DND-41 (cell line): ENCODE measurements at regions not wholly inside any gene's neighbourhood (a gene's known extent, or its start where the extent isn't known, plus 50 kb on each side); places are given as distances from the start of the nearest gene placed in this dataset.

Experiments used
- ATAC-seq: fragments of 200-7000 bp; cut with Tn5 transposase; 3 replicates; pipeline ENCODE4 v1.9.1; 2021; ENCODE audit warnings: low read depth; ENCODE audit not compliant: insufficient read depth
- DNase-seq: peaks from one replicate; pipeline ENCODE4 v3.0.0-alpha.2; 2020
- H2AFZ ChIP-seq: 2 replicates; pipeline ENCODE4 v1.6.0; 2012; ENCODE audit warnings: low read depth, low read length
- H3K27ac ChIP-seq: 2 replicates; pipeline ENCODE4 v1.5.1; 2012; ENCODE audit warnings: low read length, inconsistent platforms
- H3K27me3 ChIP-seq: fragments of 200-600 bp; sonication (generic); 2 replicates; pipeline ENCODE4 v1.6.0; 2012; ENCODE audit warnings: low read length, mild to moderate bottlenecking, inconsistent platforms; ENCODE audit not compliant: insufficient read depth, poor library complexity
- H3K36me3 ChIP-seq: 2 replicates; pipeline ENCODE4 v1.5.1; 2012; ENCODE audit warnings: low read length, inconsistent platforms; ENCODE audit not compliant: insufficient read depth
- H3K4me1 ChIP-seq: 2 replicates; pipeline ENCODE4 v1.5.1; 2012; ENCODE audit warnings: mild to moderate bottlenecking, low read length; ENCODE audit not compliant: insufficient read depth
- H3K4me2 ChIP-seq: 2 replicates; pipeline ENCODE4 v1.6.0; 2012; ENCODE audit warnings: mild to moderate bottlenecking, moderate library complexity, low read length, inconsistent platforms; ENCODE audit not compliant: insufficient read depth
- H3K4me3 ChIP-seq, 2 experiments: fragments of 200-600 bp in 1 of 2; shearing (Covaris generic) in 1 of 2; 2 replicates each; pipeline ENCODE4 v1.5.1; 2012 to 2016; ENCODE audit warnings: inconsistent platforms in 2 of 2, low read length in 2 of 2, mild to moderate bottlenecking in 2 of 2, low read depth in 1 of 2, moderate library complexity in 1 of 2
- H3K79me2 ChIP-seq: 2 replicates; pipeline ENCODE4 v1.6.0; 2012; ENCODE audit warnings: low read length, inconsistent platforms; ENCODE audit not compliant: insufficient read depth
- H3K9ac ChIP-seq: 2 replicates; pipeline ENCODE4 v1.6.0; 2012; ENCODE audit warnings: low read depth, mild to moderate bottlenecking, inconsistent platforms, low read length, moderate library complexity
- H3K9me3 ChIP-seq: 2 replicates; pipeline ENCODE4 v1.5.1; 2012; ENCODE audit warnings: low read length, moderate library complexity, mild to moderate bottlenecking, inconsistent platforms; ENCODE audit not compliant: insufficient read depth, severe bottlenecking
- H4K20me1 ChIP-seq: 2 replicates; pipeline ENCODE4 v1.6.0; 2012; ENCODE audit warnings: low read length; ENCODE audit not compliant: insufficient read depth
- CTCF ChIP-seq: IDR thresholded peaks from 2 replicates; pipeline ENCODE4 v1.5.1; 2012; ENCODE audit warnings: borderline replicate concordance, low read length, moderate library complexity, mild to moderate bottlenecking; ENCODE audit not compliant: poor library complexity, severe bottlenecking; ENCODE audit errors: extremely low read depth
- EZH2 ChIP-seq: IDR thresholded peaks from 3 replicates; pipeline ENCODE4 v1.6.1; 2012; ENCODE audit warnings: borderline replicate concordance, low read depth, mild to moderate bottlenecking, moderate library complexity, low read length, inconsistent platforms; ENCODE audit not compliant: severe bottlenecking

GRCh38 chr18:53715243-53715853 lies 509.1 kb downstream of the MBD2 start:
- Histone ChIP-seq H3K9me3 (no peaks in the 10 kb centered on the region), H3K79me2 (no peaks in the 10 kb centered on the region), H3K36me3 (no peaks in the 10 kb centered on the region), H3K27ac (no peak overlapping the region), H4K20me1 (no peaks in the 10 kb centered on the region), H3K9ac (no peak overlapping the region), H3K27me3 (no peaks in the 10 kb centered on the region), H2AFZ (no peak overlapping the region), H3K4me3 (no peak overlapping the region), H3K4me2 (no peak overlapping the region), H3K4me1 (no peaks in the 10 kb centered on the region)
- TF ChIP-seq CTCF, result no peak
- TF ChIP-seq EZH2, result no peak
- no peak for DNase-seq
- ATAC-seq, result no peak

DNA sequence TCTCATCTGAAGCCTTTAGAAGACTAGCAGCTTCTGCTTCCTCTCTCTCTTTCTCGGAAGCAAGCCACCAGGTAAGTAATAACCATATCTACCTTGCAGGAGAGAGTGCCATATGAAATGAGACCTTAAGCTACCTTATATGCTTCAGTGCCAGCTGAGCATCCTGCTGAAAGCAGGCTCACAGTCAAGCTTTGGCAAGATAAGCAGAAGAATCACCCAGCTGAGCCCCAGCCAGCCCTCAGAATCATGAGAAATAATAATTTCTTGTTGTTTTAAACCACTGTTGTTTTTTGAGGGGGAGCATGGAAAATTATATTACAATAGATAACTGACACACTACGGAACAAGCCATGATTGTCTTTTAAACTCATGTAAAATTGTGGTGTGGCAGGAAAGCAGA lies 514.4 kb downstream of the MBD2 start:
- Histone ChIP-seq H3K4me2 (no peak overlapping the region), H3K9ac (no peak overlapping the region), H3K4me1 (no peaks in the 10 kb centered on the region), H4K20me1 (no peaks in the 10 kb centered on the region), H3K27ac (no peak overlapping the region), H3K27me3 (no peaks in the 10 kb centered on the region), H3K79me2 (no peaks in the 10 kb centered on the region), H3K36me3 (no peaks in the 10 kb centered on the region), H3K9me3 (no peaks in the 10 kb centered on the region), H2AFZ (no peak overlapping the region), H3K4me3 (no peak overlapping the region)
- DNase-seq (no peak), ATAC-seq (no peak)
- TF ChIP-seq CTCF (no peak), EZH2 (no peak)

- Histone ChIP-seq H2AFZ (no peak overlapping the region), H3K27ac (no peak overlapping the region), H3K4me1 (no peaks in the 10 kb centered on the region), H3K79me2 (no peaks in the 10 kb centered on the region), H4K20me1 (no peaks in the 10 kb centered on the region), H3K36me3 (no peaks in the 10 kb centered on the region), H3K4me3 (no peak overlapping the region), H3K27me3 (no peaks in the 10 kb centered on the region), H3K9ac (no peak overlapping the region), H3K4me2 (no peak overlapping the region), H3K9me3 (no peaks in the 10 kb centered on the region)
- ATAC-seq, result no peak
- no peak for DNase-seq
- TF ChIP-seq CTCF, result no peak
- no peak for TF ChIP-seq EZH2
These were observed 522.0 kb downstream of the MBD2 start for GRCh38 chr18:53702480-53702879.
